Heart left ventricle (tissue), 13 donors: ENCODE measurements at regions not wholly inside any gene's neighbourhood (a gene's known extent, or its start where the extent isn't known, plus 50 kb on each side); places are given as distances from the start of the nearest gene placed in this dataset.
"Not testable (repeated sequence)": the region's sequence is repeated elsewhere in the genome, so short reads cannot be mapped to it uniquely, and the experiment has no call there.

ENCODE experiments used
- POLR2A ChIP-seq, 2 donors: fragments of 450-650 bp; IDR thresholded peaks; one replicate each; pipeline ENCODE4 v1.6.1; 2017; ENCODE audit warnings: antibody characterized with exemption in 2 of 2, mild to moderate bottlenecking in 2 of 2, moderate library complexity in 2 of 2
- TF ChIP-seq, protein P1 (sequence below), 12 donors: fragments of 200-600 bp; sonication (generic) in 4 of 12; IDR thresholded peaks; one replicate each; pipeline versions ENCODE4 v1.5.0 to v1.8.0; 2018 to 2022; ENCODE audit warnings: antibody characterized with exemption in 12 of 12, mild to moderate bottlenecking in 5 of 12
- donor health status: ischemic (EF 13 %, LVEDD 7.1; RV severe dilation, severe dysfunction).
- donor health status: DM: no; HTN: yes; CAD: no.
- donor health status: DM: no; HTN: no; CAD: no.
- donor health status: ischemic (EF 25% LVEDD 6.9; RV normal size, moderate dysfunction).
- donor health status: ischemic (EF 25% LVEDD 5.7; RV mildly dilated, moderate dysfunction).
- donor health status: ischemic (EF 35%, LVEDD 5.7; RV mildly dilated, moderate dysfunction).
- donor health status: nonischemic (EF 11% LVEDD 7.7; RV severe dilation, severe dysfunction).
- donor health status: DM: yes; HTN: yes; CAD: no.
- donor health status: PGD.
- donor health status: ischemic (EF 29% LVEDD 5.4; RV normal size, mild dysfunction).
- donor health status: nonischemic (EF 23%, LVEDD 6.1; RV moderate dilation, normal function).

DNA sequence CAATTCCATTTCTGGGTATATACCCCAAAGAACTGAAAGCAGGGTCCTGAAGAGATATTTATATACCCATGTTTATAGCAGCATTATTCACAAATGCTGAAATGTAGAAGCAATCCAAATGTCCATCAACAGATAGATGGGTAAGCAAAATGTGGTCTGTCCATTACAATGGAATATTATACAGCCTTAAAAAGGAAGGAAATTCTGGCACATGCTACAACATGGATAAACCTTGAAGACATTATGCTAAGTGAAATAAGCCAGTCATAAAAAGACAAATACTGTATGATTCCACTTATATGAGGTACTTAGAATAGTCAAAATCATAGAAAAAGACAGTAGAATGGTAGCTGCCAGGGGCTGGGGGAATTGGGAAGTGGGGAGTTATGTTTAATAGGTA, 169.4 kb upstream of the MED14 start:
- TF ChIP-seq, protein P1, sequence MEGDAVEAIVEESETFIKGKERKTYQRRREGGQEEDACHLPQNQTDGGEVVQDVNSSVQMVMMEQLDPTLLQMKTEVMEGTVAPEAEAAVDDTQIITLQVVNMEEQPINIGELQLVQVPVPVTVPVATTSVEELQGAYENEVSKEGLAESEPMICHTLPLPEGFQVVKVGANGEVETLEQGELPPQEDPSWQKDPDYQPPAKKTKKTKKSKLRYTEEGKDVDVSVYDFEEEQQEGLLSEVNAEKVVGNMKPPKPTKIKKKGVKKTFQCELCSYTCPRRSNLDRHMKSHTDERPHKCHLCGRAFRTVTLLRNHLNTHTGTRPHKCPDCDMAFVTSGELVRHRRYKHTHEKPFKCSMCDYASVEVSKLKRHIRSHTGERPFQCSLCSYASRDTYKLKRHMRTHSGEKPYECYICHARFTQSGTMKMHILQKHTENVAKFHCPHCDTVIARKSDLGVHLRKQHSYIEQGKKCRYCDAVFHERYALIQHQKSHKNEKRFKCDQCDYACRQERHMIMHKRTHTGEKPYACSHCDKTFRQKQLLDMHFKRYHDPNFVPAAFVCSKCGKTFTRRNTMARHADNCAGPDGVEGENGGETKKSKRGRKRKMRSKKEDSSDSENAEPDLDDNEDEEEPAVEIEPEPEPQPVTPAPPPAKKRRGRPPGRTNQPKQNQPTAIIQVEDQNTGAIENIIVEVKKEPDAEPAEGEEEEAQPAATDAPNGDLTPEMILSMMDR (IDR thresholded peaks at IDR 0.05): not testable (repeated sequence)
- not testable (repeated sequence) for TF ChIP-seq POLR2A (IDR thresholded peaks at IDR 0.05)
